HFFc6 (cell line): ENCODE measurements at regions not wholly inside any gene's neighbourhood (a gene's known extent, or its start where the extent isn't known, plus 50 kb on each side); places are given as distances from the start of the nearest gene placed in this dataset.

Source experiments
- DNase-seq: peaks from one replicate; pipeline ENCODE4 v3.0.0-alpha.2; 2018
- H3K27ac Mint-ChIP-seq: 2 replicates; pipeline ENCODE4 v1.8.0; 2020; ENCODE audit warnings: mild to moderate bottlenecking, mixed read lengths
- H3K27me3 Mint-ChIP-seq: 2 replicates; pipeline ENCODE4 v1.8.0; 2021; ENCODE audit warnings: mild to moderate bottlenecking, moderate library complexity, mixed read lengths; ENCODE audit not compliant: insufficient read depth
- H3K36me3 Mint-ChIP-seq: 2 replicates; pipeline ENCODE4 v1.8.0; 2021; ENCODE audit warnings: low read depth, mixed read lengths
- H3K4me1 Mint-ChIP-seq: 2 replicates; pipeline ENCODE4 v1.8.0; 2020; ENCODE audit warnings: low read depth, mixed read lengths
- H3K4me3 Mint-ChIP-seq: 2 replicates; pipeline ENCODE4 v1.8.0; 2020; ENCODE audit warnings: mild to moderate bottlenecking, moderate library complexity, mixed read lengths
- H3K9me3 Mint-ChIP-seq: 2 replicates; pipeline ENCODE4 v1.8.0; 2020; ENCODE audit warnings: mild to moderate bottlenecking, mixed read lengths
- TF ChIP-seq, protein P1 (sequence below): fragments of 200-600 bp; sonication (generic); IDR thresholded peaks from 2 replicates; pipeline ENCODE4 v1.5.0; 2021; ENCODE audit warnings: antibody characterized with exemption, mild to moderate bottlenecking

DNA sequence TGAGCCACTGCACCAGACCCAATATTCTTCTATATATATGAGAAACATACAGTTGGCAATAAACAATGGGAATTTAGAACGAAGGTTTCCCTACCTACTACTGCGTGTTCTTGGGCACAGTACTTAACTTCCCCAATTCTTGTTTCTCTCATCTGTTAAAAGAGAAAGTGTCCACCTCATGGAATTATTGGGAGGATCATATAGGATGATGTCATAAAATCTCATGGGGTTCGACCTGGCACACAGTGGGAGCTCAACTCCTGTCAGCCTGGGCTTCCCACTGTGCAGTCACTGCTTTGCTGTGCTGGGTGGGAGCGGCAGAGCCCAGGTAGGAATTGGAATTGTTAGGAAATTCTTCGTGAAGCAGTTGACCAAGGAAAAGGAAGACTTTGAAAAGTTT is 203.3 kb downstream of the SH3BP4 start:
- DNase-seq = no peak
- H3K9me3 Mint-ChIP-seq = no peaks in the 10 kb centered on the region
- no peak overlapping the region for H3K4me3 Mint-ChIP-seq
- peaks cover 18% of the 10 kb centered on the region for H3K27me3 Mint-ChIP-seq
- no peaks in the 10 kb centered on the region for H3K36me3 Mint-ChIP-seq
- H3K27ac Mint-ChIP-seq = no peak overlapping the region
- peaks cover 3% of the 10 kb centered on the region for H3K4me1 Mint-ChIP-seq
- TF ChIP-seq, protein P1, sequence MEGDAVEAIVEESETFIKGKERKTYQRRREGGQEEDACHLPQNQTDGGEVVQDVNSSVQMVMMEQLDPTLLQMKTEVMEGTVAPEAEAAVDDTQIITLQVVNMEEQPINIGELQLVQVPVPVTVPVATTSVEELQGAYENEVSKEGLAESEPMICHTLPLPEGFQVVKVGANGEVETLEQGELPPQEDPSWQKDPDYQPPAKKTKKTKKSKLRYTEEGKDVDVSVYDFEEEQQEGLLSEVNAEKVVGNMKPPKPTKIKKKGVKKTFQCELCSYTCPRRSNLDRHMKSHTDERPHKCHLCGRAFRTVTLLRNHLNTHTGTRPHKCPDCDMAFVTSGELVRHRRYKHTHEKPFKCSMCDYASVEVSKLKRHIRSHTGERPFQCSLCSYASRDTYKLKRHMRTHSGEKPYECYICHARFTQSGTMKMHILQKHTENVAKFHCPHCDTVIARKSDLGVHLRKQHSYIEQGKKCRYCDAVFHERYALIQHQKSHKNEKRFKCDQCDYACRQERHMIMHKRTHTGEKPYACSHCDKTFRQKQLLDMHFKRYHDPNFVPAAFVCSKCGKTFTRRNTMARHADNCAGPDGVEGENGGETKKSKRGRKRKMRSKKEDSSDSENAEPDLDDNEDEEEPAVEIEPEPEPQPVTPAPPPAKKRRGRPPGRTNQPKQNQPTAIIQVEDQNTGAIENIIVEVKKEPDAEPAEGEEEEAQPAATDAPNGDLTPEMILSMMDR = no peak

DNA sequence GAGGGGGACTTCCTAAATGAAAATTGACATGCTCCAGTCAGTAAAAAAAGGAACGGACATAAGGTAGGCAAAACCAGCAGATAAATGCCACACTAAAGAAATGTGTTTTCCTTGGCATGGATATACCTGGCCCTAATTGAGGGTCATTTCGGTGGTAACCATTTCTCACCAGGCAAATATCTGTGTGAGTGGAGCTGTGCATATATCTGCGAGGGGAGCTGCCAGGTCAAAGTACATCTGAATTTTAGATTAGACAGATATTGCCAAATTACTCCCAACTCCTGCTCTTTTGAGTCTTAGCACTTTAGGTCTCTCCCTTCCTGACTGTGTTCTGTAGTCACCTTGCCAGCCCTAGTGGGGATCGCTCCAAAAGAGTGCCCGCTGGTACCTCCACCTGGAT is 204.2 kb downstream of the SH3BP4 start:
- Mint-ChIP-seq H3K27ac (no peak overlapping the region), H3K4me3 (no peak overlapping the region), H3K36me3 (no peaks in the 10 kb centered on the region), H3K9me3 (no peaks in the 10 kb centered on the region), H3K27me3 (peaks cover 14% of the 10 kb centered on the region), H3K4me1 (peaks cover 12% of the 10 kb centered on the region)
- no peak for DNase-seq
- TF ChIP-seq, protein P1 = no peak

DNA sequence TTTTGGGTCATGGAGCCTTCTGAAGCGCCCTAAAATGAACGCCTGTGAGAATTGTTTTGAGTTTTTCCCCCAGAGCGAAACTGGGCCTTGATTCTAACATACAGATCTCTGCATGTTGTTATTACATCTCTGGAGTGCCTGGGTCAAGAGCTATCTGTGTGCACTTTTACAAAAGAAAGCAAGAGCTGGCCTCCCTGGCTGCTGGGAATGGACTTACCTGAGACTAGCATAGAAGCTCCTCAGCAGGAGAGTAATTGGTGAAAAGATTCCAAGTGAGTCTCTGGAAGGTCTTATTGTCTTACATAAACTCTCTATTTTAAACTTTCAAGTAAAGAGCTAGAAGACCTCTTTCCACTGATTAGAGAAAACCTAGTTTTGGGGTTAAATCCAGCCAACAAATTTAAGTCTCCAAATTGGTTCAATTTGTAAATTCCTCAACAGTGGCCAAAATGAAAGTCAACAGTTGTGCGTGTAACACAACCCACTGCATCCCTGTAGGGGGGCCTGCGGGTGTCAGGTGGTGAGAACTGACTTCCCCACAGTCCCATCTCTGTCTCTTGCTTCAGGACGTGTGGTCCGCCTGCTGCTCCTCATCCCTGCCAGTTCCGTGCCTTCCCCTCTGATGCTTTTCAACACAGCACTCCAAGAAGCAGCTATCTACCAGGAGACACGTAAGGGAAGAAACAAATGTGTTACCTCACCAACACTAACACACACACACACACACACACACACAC is 206.1 kb downstream of the SH3BP4 start:
- Mint-ChIP-seq H3K27ac (no peak overlapping the region), H3K4me3 (no peak overlapping the region), H3K4me1 (peaks cover 30% of the 10 kb centered on the region), H3K9me3 (no peaks in the 10 kb centered on the region), H3K27me3 (peaks cover 7% of the 10 kb centered on the region), H3K36me3 (no peaks in the 10 kb centered on the region)
- DNase-seq = no peak
- TF ChIP-seq, protein P1 = no peak

DNA sequence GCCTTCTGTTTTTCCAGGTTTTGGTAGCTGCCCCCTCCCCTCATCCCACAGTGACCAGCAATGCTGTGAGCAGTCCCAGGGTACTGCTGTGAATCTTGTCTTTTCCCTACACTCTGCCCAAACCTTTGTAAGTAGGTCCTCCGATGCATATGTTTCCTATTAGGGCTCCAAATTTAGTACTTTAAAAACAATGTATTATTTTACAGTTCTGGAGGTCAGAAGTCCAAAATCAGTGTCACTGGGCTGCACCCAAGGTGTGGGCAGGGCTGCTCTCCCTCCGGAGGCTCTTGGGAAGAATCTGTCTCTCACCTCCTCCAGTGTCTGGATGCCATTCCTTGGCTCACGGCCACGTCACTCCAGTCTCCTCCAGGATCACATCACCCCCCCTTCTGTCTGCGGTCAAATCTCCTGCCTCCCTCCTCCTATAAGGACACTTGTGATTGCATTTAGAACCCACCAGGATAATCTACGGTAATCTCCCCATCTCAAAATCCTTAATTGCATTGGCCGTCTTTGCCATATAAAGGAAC is 208.5 kb downstream of the SH3BP4 start:
- no peaks in the 10 kb centered on the region for H3K9me3 Mint-ChIP-seq
- peaks cover 6% of the 10 kb centered on the region for H3K27me3 Mint-ChIP-seq
- no peaks in the 10 kb centered on the region for H3K36me3 Mint-ChIP-seq
- TF ChIP-seq, protein P1 = no peak
- no peak overlapping the region for H3K4me3 Mint-ChIP-seq
- H3K4me1 Mint-ChIP-seq = peaks cover 32% of the 10 kb centered on the region
- no peak overlapping the region for H3K27ac Mint-ChIP-seq
- no peak for DNase-seq

DNA sequence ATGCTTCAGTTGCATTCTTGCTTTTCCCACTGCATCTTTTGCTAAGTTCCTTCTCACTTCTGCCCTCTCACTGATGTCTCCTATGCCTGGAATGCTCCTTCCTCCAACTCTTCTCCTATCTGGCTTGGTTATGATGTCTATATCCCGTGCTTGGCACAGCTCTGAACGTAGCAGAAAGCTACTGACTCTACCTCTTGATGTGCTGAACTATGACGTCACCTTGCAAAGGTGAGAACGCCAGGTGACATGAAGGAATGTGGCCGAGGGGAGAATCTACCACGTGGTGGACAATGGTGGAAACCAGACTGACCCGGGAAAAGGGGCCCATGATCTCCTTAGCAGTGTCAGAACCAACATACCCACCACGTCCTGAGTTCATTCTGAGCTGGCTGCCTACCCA is 209.7 kb downstream of the SH3BP4 start:
- Mint-ChIP-seq H3K27me3 (peaks cover 5% of the 10 kb centered on the region), H3K9me3 (no peaks in the 10 kb centered on the region), H3K27ac (no peak overlapping the region), H3K4me3 (no peak overlapping the region), H3K36me3 (no peaks in the 10 kb centered on the region), H3K4me1 (peaks cover 32% of the 10 kb centered on the region)
- DNase-seq = no peak
- TF ChIP-seq, protein P1 = no peak
